GM18511 (cell line): ENCODE measurements at regions not wholly inside any gene's neighbourhood (a gene's known extent, or its start where the extent isn't known, plus 50 kb on each side); places are given as distances from the start of the nearest gene placed in this dataset.
"Not testable (repeated sequence)": the region's sequence is repeated elsewhere in the genome, so short reads cannot be mapped to it uniquely, and the experiment has no call there.

Experiments used
- ATAC-seq: cut with Tn5 transposase; IDR thresholded peaks from one replicate; pipeline ENCODE4 v1.9.1; 2021; ENCODE audit warnings: mild to moderate bottlenecking, moderate library complexity; ENCODE audit not compliant: unreplicated experiment

GRCh38 chr1:194858811-194859480 is 1672.5 kb upstream of the B3GALT2 start:
- ATAC-seq = not testable (repeated sequence)

DNA sequence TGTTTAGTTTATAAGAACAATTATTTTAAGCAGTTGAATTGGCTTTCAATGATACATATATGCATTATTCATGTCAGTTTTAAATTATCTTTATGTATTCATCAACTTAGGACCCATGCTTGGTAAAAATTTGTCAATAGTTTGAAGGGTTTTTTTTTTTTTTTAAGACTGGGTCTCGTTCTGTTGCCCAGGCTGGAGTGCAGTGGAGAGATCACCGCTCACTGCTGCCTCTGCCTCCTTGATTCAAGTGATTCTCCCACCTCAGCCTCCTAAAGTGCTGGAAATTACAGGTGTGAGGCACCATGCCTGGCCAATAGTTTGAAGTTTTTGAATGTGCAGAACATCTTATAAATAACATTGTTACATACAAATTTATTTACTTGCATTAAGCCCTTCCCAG is 1671.0 kb upstream of the B3GALT2 start:
- no peak for ATAC-seq

GRCh38 chr1:194848846-194849245 is 1662.4 kb upstream of the B3GALT2 start:
- no peak for ATAC-seq

- peak; percentile 97 for ATAC-seq
Measured at GRCh38 chr1:194846488-194846887, 1660.1 kb upstream of the B3GALT2 start.

GRCh38 chr1:194843077-194843476 is 1656.7 kb upstream of the B3GALT2 start:
- ATAC-seq = no peak

DNA sequence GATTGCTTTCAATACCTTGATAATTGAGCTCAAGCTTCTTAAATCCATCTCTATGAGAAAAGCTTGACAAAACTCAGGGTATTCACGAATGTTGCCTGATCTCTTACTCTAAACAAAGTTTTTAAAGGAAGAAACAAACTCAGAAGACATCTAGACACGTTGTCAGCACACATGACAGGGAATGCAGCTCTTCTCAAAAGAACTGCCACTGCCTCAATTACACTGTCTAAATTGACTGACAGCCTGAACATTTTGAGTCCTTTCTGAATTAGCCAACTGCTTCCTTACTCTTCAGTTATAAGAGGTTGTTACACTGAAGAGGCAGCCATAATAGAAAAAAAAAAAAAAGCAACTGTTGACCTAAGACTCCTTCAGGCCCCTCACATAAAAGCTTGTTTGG is 1646.7 kb upstream of the B3GALT2 start:
- no peak for ATAC-seq

DNA sequence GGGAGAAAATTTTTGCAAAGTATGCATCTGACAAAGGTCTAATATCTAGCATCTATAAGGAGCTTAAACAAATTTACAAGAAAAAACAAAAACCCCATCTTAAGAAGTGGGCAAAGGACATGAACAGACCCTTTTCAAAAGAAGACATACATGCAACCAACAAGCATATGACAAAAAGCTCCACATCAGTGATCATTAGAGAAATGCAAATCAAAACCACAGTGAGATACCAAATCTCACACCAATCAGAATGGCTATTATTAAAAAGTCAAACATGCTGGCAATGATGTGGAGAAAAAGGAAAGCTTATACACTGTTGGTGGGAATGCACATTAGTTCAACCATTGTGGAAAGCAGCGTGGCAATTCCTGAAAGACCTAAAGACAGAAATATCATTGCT is 1645.2 kb upstream of the B3GALT2 start:
- ATAC-seq = not testable (repeated sequence)

GRCh38 chr1:194830387-194830786 is 1644.0 kb upstream of the B3GALT2 start:
- peak; percentile 92 for ATAC-seq

GRCh38 chr1:194829492-194829891 is 1643.1 kb upstream of the B3GALT2 start:
- no peak for ATAC-seq

- ATAC-seq = no peak
Measured at GRCh38 chr1:194825382-194825781, 1639.0 kb upstream of the B3GALT2 start.

DNA sequence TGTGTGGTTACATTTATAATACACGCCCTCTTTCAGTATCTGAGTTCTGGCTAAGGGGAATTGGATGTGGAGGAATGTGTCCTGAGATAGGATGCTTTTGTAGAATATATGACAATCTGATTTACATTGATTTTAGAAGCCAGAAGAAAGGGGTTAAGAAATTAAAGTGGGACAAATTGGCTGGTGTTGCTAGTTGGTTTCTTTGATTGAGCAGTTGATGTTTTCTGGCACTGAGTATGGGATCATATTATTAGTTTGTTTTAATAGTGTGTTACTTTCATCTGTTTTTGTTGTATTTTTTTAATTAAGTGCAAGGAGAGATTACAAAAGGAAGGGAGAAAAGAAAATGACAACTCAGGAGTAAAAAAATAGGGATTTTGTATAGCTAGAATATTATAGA is 1634.7 kb upstream of the B3GALT2 start:
- no peak for ATAC-seq

- ATAC-seq = no peak
Measured at GRCh38 chr1:194818674-194819073, 1632.3 kb upstream of the B3GALT2 start.

- ATAC-seq = no peak
Measured at GRCh38 chr1:194816859-194817258, 1630.4 kb upstream of the B3GALT2 start.

GRCh38 chr1:194813096-194813495 is 1626.7 kb upstream of the B3GALT2 start:
- ATAC-seq = no peak

GRCh38 chr1:194809665-194810064 is 1623.3 kb upstream of the B3GALT2 start:
- peak; percentile 64 for ATAC-seq

DNA sequence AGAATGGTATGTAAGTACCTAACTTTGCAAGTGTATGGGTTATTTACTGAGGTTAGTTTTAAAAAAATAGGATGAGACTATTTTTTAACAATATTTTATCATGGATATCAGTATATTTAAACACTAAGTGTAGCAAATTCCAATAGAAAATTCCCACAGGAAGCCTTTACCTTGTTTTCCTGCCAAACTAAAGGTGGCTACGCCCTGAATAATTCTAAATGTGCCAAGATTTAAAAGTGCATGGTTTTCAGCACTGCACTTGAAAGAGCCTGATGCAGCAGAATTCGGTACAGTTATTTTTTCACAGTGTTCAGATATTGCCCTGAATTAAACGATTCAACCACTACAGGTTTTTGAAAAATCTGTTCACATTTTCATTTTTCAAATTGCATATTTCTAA is 1622.8 kb upstream of the B3GALT2 start:
- no peak for ATAC-seq

DNA sequence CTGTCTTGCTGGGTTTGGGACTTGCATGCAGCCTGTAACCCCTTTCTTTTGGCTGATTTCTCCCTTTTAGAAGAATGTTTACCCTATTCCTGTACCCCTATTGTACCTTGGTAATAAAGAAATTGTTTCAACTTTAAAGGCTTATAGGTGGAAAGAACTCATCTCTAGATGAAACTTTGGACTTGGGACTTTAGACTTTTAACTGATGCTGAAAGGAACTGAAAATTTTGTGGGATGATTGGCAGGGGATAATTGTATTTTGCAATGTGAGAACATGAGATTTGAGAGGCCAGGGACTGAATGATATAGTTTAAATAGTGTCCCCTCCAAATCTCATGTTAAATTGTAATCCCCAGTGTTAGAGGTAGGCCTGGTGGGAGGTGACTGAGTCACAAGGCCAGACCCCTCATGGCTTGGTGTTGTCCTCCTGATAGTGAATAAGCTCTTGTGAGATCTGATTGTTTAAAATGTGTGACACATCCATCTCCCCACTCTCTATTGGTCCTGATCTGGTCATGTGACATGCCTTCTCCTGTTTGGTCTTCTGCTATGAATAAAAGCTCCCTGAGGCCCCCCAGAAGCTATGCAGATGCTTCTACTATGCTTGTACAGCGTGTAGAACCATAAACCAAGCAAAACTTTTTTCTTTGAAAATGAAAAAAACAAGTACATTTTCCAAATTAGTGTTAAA is 1621.3 kb upstream of the B3GALT2 start:
- no peak for ATAC-seq

DNA sequence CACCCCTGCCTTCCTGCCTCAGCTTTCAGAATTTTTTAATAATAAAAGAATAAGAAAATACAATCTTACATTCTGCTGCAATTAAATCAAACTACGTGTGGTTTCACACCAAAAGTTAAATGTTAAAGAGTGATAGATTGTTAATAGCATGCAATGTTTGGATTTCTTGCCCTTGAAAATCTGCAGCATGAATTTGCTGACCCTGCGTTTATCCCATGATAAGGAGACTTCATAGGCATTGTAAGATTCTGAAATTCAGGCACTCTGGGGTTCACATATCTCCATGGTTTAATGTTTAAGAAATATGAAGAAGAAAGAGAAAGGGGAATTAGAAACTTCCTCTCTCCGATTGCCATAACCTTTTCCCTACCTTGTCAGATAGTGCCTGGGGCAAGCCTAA is 1616.2 kb upstream of the B3GALT2 start:
- ATAC-seq = no peak

GRCh38 chr1:194795917-194796593 is 1609.6 kb upstream of the B3GALT2 start:
- peak; percentile 84 for ATAC-seq

GRCh38 chr1:194787001-194787400 is 1600.6 kb upstream of the B3GALT2 start:
- ATAC-seq = no peak

- ATAC-seq = no peak
Measured at GRCh38 chr1:194786027-194786426, 1599.6 kb upstream of the B3GALT2 start.

DNA sequence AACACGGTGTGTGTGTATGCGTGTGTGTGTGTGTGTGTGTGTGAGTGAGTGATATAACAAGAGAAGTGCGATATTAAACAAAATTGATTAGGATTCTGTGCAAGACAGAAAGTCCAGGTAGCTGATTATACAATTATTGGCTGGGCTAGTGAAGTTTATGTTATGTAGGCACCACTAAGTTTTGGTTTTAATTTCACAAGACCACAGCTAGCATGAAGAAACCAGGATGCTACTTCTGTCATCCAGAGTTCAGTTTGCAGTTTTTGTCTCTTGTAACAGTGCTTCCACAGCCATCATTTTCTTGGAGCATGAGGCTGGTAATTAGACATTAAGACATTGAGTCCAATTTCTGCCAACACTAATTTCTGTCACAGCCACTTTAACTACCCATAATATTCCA is 1590.2 kb upstream of the B3GALT2 start:
- no peak for ATAC-seq
